Astrocyte of the cerebellum (primary cell): ENCODE measurements at regions not wholly inside any gene's neighbourhood (a gene's known extent, or its start where the extent isn't known, plus 50 kb on each side); places are given as distances from the start of the nearest gene placed in this dataset.

ENCODE experiments used
- DNase-seq: peaks from one replicate; pipeline ENCODE4 v3.0.0-alpha.2; 2011; ENCODE audit warnings: low read depth
- H3K4me3 ChIP-seq: 2 replicates; pipeline ENCODE4 v1.5.1; 2011; ENCODE audit warnings: mild to moderate bottlenecking, low read depth, low read length, moderate library complexity
- CTCF ChIP-seq: IDR thresholded peaks from 2 replicates; pipeline ENCODE4 v1.5.1; 2012; ENCODE audit warnings: low read length, low read depth, moderate library complexity, mild to moderate bottlenecking; ENCODE audit errors: missing control alignments
- in situ Hi-C: cut with HindIII; loops from 2 replicates; pipeline ENCODE4 v1.10.0; 2017; ENCODE audit warnings: low sequenced_read_pairs

GRCh38 chr5:51892680-51893079, 509.4 kb downstream of the ISL1 start:
- in situ Hi-C loops, result no loop called here
- no peak overlapping the region for H3K4me3 ChIP-seq
- no peak for DNase-seq
- no peak for TF ChIP-seq CTCF

GRCh38 chr5:51895834-51896233, 512.6 kb downstream of the ISL1 start:
- H3K4me3 ChIP-seq, result no peak overlapping the region
- in situ Hi-C loops, result no loop called here
- no peak for DNase-seq
- TF ChIP-seq CTCF, result no peak

GRCh38 chr5:51902512-51902911, 519.3 kb downstream of the ISL1 start:
- TF ChIP-seq CTCF, result no peak
- DNase-seq, result no peak
- H3K4me3 ChIP-seq, result no peak overlapping the region
- in situ Hi-C loops, result no loop called here

GRCh38 chr5:51908215-51908614, 525.0 kb downstream of the ISL1 start:
- no peak for TF ChIP-seq CTCF
- H3K4me3 ChIP-seq, result no peak overlapping the region
- in situ Hi-C loops, result no loop called here
- no peak for DNase-seq

GRCh38 chr5:51944500-51945125, 561.4 kb downstream of the ISL1 start:
- no peak overlapping the region for H3K4me3 ChIP-seq
- no peak for TF ChIP-seq CTCF
- DNase-seq, result no peak
- in situ Hi-C loops, result no loop called here

GRCh38 chr5:51958473-51958872, 575.2 kb downstream of the ISL1 start:
- TF ChIP-seq CTCF, result no peak

More at GRCh38 chr5:51958473-51958872, 575.2 kb downstream of the ISL1 start:
- in situ Hi-C loops, result no loop called here
- H3K4me3 ChIP-seq, result no peak overlapping the region
- DNase-seq, result no peak
